T-cell (primary cell): ENCODE measurements at regions not wholly inside any gene's neighbourhood (a gene's known extent, or its start where the extent isn't known, plus 50 kb on each side); places are given as distances from the start of the nearest gene placed in this dataset.

ENCODE experiments used
- ATAC-seq, 4 experiments: fragments of 200-7000 bp in 3 of 4; fragments of 150-1000 bp in 1 of 4; cut with Tn5 transposase; replicated peaks in 1 of 4; 1 replicate in 3 of 4; 2 replicates in 1 of 4; pipeline ENCODE4 v1.10.0; 2021; ENCODE audit warnings: moderate library complexity in 3 of 4, mild to moderate bottlenecking in 2 of 4, moderate number of reproducible peaks in 1 of 4
- CTCF ChIA-PET, 2 donors: fragments of 300-600 bp; sonication (Branson Sonifier 250); formaldehyde crosslinking; loops; one replicate each; lab custom pipeline; 2022; ENCODE audit warnings: antibody characterized with exemption in 2 of 2; lab: Charles Lee
- POLR2A ChIA-PET, 2 donors: fragments of 300-600 bp; sonication (Branson Sonifier 250); formaldehyde crosslinking; loops; one replicate each; lab custom pipeline; 2022; ENCODE audit warnings: antibody characterized with exemption in 2 of 2; lab: Charles Lee
- DNase-seq, 35 experiments: peaks; one replicate each; pipeline versions ENCODE4 v3.0.0 to v3.0.0-alpha.2; 2013 to 2023
- H3K27ac ChIP-seq: one replicate; pipeline ENCODE4 v1.5.1; 2013; ENCODE audit warnings: low read length
- H3K27me3 ChIP-seq, 2 experiments: replicated peaks in 1 of 2; 1 replicate in 1 of 2; 2 replicates in 1 of 2; pipeline versions ENCODE4 v1.6.1 to v1.7.0; 2013; ENCODE audit warnings: low read length in 1 of 2, mixed read lengths in 1 of 2; ENCODE audit not compliant: control insufficient read depth in 2 of 2, insufficient read depth in 2 of 2; ENCODE audit errors: extremely low read depth in 1 of 2
- H3K36me3 ChIP-seq, 2 donors: 1 replicate in 1 of 2; 2 replicates in 1 of 2; pipeline versions ENCODE4 v1.6.1 to v1.7.0; 2013; ENCODE audit warnings: low read length in 1 of 2; ENCODE audit not compliant: control insufficient read depth in 2 of 2, insufficient read depth in 1 of 2; ENCODE audit errors: extremely low read depth in 1 of 2
- H3K4me1 ChIP-seq, 2 experiments: 1 replicate in 1 of 2; 2 replicates in 1 of 2; pipeline versions ENCODE4 v1.6.1 to v1.7.0; 2013; ENCODE audit warnings: low read length in 2 of 2, mixed read lengths in 1 of 2; ENCODE audit not compliant: insufficient read depth in 2 of 2, control insufficient read depth in 1 of 2; ENCODE audit errors: extremely low read depth in 1 of 2
- H3K4me3 ChIP-seq, 2 donors: 1 replicate in 1 of 2; 2 replicates in 1 of 2; pipeline versions ENCODE4 v1.5.1 to v1.7.0; 2013; ENCODE audit warnings: mild to moderate bottlenecking in 2 of 2, low read length in 1 of 2, moderate library complexity in 1 of 2; ENCODE audit not compliant: control insufficient read depth in 1 of 2; ENCODE audit errors: extremely low read depth in 1 of 2
- H3K9me3 ChIP-seq: 2 replicates; pipeline ENCODE4 v1.7.0; 2013
- H3K27ac Mint-ChIP-seq, 2 donors: one replicate each; pipeline ENCODE4 v1.8.0; 2020 to 2021; ENCODE audit warnings: mild to moderate bottlenecking in 2 of 2, mixed read lengths in 2 of 2
- H3K27me3 Mint-ChIP-seq, 2 donors: one replicate each; pipeline ENCODE4 v1.8.0; 2021 to 2022; ENCODE audit warnings: mixed read lengths in 2 of 2
- H3K36me3 Mint-ChIP-seq: one replicate; pipeline ENCODE4 v1.8.0; 2021; ENCODE audit warnings: mixed read lengths
- H3K4me1 Mint-ChIP-seq, 3 donors: one replicate each; pipeline ENCODE4 v1.8.0; 2020 to 2022; ENCODE audit warnings: mixed read lengths in 3 of 3, mild to moderate bottlenecking in 1 of 3
- H3K4me3 Mint-ChIP-seq, 3 donors: one replicate each; pipeline ENCODE4 v1.8.0; 2020 to 2022; ENCODE audit warnings: mild to moderate bottlenecking in 3 of 3, mixed read lengths in 3 of 3, moderate library complexity in 3 of 3
- H3K9me3 Mint-ChIP-seq, 3 donors: one replicate each; pipeline ENCODE4 v1.8.0; 2020 to 2022; ENCODE audit warnings: mixed read lengths in 3 of 3
- WGBS: methylation state at CpG from one replicate; pipeline ENCODE4 v1.1.5; 2013; ENCODE audit warnings: missing lambda C conversion rate; ENCODE audit not compliant: insufficient coverage; 5-methylcytosine and 5-hydroxymethylcytosine counted together

GRCh38 chr2:145059914-145060313 lies 540.0 kb upstream of the ZEB2 start:
- Mint-ChIP-seq H3K27me3 (no peaks in the 10 kb centered on the region), H3K4me3 (no peak overlapping the region), H3K4me1 (no peaks in the 10 kb centered on the region), H3K36me3 (no peaks in the 10 kb centered on the region), H3K9me3 (no peaks in the 10 kb centered on the region), H3K27ac (no peak overlapping the region)
- CTCF ChIA-PET = no interaction called here
- DNase-seq (no peak), ATAC-seq (no peak)
- POLR2A ChIA-PET = no interaction called here
- H3K4me1 ChIP-seq = no peaks in the 10 kb centered on the region
- H3K4me3 ChIP-seq = no peak overlapping the region
- 40% methylated on average over 1 of the region's 2 CpGs for WGBS
- no peaks in the 10 kb centered on the region for H3K36me3 ChIP-seq
- no peaks in the 10 kb centered on the region for H3K27me3 ChIP-seq
- H3K27ac ChIP-seq = no peak overlapping the region
- no peaks in the 10 kb centered on the region for H3K9me3 ChIP-seq

- no CpG with 5 or more reads among the region's 1 CpG for WGBS
- H3K9me3 Mint-ChIP-seq = no peaks in the 10 kb centered on the region
- H3K36me3 Mint-ChIP-seq = no peaks in the 10 kb centered on the region
- ChIA-PET POLR2A (interaction anchor here in 1 of 2 donors (0.5 kb wide), 1 partner anchor 1341 kb away, joined by 4 read pairs; no protein-coding TSS in a partner anchor), CTCF (no interaction called here)
- no peak overlapping the region for H3K27ac Mint-ChIP-seq
- DNase-seq = no peak
- Histone ChIP-seq H3K27me3 (no peaks in the 10 kb centered on the region), H3K9me3 (no peaks in the 10 kb centered on the region), H3K4me3 (no peak overlapping the region), H3K4me1 (no peaks in the 10 kb centered on the region), H3K27ac (no peak overlapping the region), H3K36me3 (no peaks in the 10 kb centered on the region)
- no peaks in the 10 kb centered on the region for H3K27me3 Mint-ChIP-seq
- H3K4me3 Mint-ChIP-seq = no peak overlapping the region
- no peak for ATAC-seq
- H3K4me1 Mint-ChIP-seq = no peaks in the 10 kb centered on the region
Observed at GRCh38 chr2:145059343-145059742, 539.4 kb upstream of the ZEB2 start.

- Histone ChIP-seq H3K4me3 (no peak overlapping the region), H3K4me1 (no peaks in the 10 kb centered on the region), H3K27me3 (no peaks in the 10 kb centered on the region), H3K27ac (no peak overlapping the region), H3K9me3 (no peaks in the 10 kb centered on the region), H3K36me3 (no peaks in the 10 kb centered on the region)
- POLR2A ChIA-PET = no interaction called here
- Mint-ChIP-seq H3K9me3 (no peaks in the 10 kb centered on the region), H3K36me3 (no peaks in the 10 kb centered on the region), H3K27ac (no peak overlapping the region), H3K4me1 (no peaks in the 10 kb centered on the region), H3K4me3 (no peak overlapping the region), H3K27me3 (no peaks in the 10 kb centered on the region)
- CTCF ChIA-PET = no interaction called here
- no peak for DNase-seq
- no peak for ATAC-seq
- no CpG with 5 or more reads among the region's 1 CpG for WGBS
Observed at GRCh38 chr2:145058457-145058856, 538.5 kb upstream of the ZEB2 start.

- DNase-seq = no peak
- Histone ChIP-seq H3K27me3 (no peaks in the 10 kb centered on the region), H3K36me3 (no peaks in the 10 kb centered on the region), H3K9me3 (no peaks in the 10 kb centered on the region), H3K27ac (no peak overlapping the region), H3K4me1 (no peaks in the 10 kb centered on the region), H3K4me3 (no peak overlapping the region)
- Mint-ChIP-seq H3K27ac (no peak overlapping the region), H3K9me3 (no peaks in the 10 kb centered on the region), H3K36me3 (no peaks in the 10 kb centered on the region), H3K27me3 (no peaks in the 10 kb centered on the region), H3K4me3 (no peak overlapping the region), H3K4me1 (no peaks in the 10 kb centered on the region)
- POLR2A ChIA-PET = no interaction called here
- ATAC-seq = no peak
- CTCF ChIA-PET = interaction anchor here in 1 of 2 donors (0.7 kb wide), 1 partner anchor 11 kb away, joined by 3 read pairs; no protein-coding TSS in a partner anchor
Observed at GRCh38 chr2:145055651-145056050, 535.7 kb upstream of the ZEB2 start.

- ChIA-PET POLR2A (no interaction called here), CTCF (no interaction called here)
- ATAC-seq (no peak), DNase-seq (no peak)
- H3K4me1 Mint-ChIP-seq = no peaks in the 10 kb centered on the region
- Histone ChIP-seq H3K27ac (no peak overlapping the region), H3K27me3 (no peaks in the 10 kb centered on the region), H3K36me3 (no peaks in the 10 kb centered on the region), H3K4me3 (no peak overlapping the region), H3K4me1 (no peaks in the 10 kb centered on the region), H3K9me3 (no peaks in the 10 kb centered on the region)
- no peak overlapping the region for H3K27ac Mint-ChIP-seq
- no CpG with 5 or more reads among the region's 2 CpGs for whole genome bisulfite sequencing
- no peaks in the 10 kb centered on the region for H3K36me3 Mint-ChIP-seq
- no peaks in the 10 kb centered on the region for H3K27me3 Mint-ChIP-seq
- no peaks in the 10 kb centered on the region for H3K9me3 Mint-ChIP-seq
- H3K4me3 Mint-ChIP-seq = no peak overlapping the region
Observed at GRCh38 chr2:145050134-145050533, 530.2 kb upstream of the ZEB2 start.

GRCh38 chr2:145049475-145049874 lies 529.6 kb upstream of the ZEB2 start:
- Histone ChIP-seq H3K27me3 (no peaks in the 10 kb centered on the region), H3K4me3 (no peak overlapping the region), H3K27ac (no peak overlapping the region), H3K36me3 (no peaks in the 10 kb centered on the region), H3K9me3 (no peaks in the 10 kb centered on the region), H3K4me1 (no peaks in the 10 kb centered on the region)
- POLR2A ChIA-PET = no interaction called here
- ATAC-seq = no peak
- H3K4me3 Mint-ChIP-seq = no peak overlapping the region
- no peaks in the 10 kb centered on the region for H3K4me1 Mint-ChIP-seq
- CTCF ChIA-PET = no interaction called here
- DNase-seq = no peak
- H3K9me3 Mint-ChIP-seq = no peaks in the 10 kb centered on the region
- H3K36me3 Mint-ChIP-seq = no peaks in the 10 kb centered on the region
- WGBS = no CpG with 5 or more reads among the region's 3 CpGs
- no peak overlapping the region for H3K27ac Mint-ChIP-seq
- no peaks in the 10 kb centered on the region for H3K27me3 Mint-ChIP-seq

GRCh38 chr2:145047554-145047953 lies 527.6 kb upstream of the ZEB2 start:
- Mint-ChIP-seq H3K27ac (no peak overlapping the region), H3K36me3 (no peaks in the 10 kb centered on the region), H3K4me1 (no peaks in the 10 kb centered on the region), H3K9me3 (no peaks in the 10 kb centered on the region), H3K4me3 (no peak overlapping the region), H3K27me3 (no peaks in the 10 kb centered on the region)
- H3K27me3 ChIP-seq = no peaks in the 10 kb centered on the region
- no peak overlapping the region for H3K4me3 ChIP-seq
- DNase-seq = no peak
- H3K9me3 ChIP-seq = no peaks in the 10 kb centered on the region
- no peak overlapping the region for H3K27ac ChIP-seq
- no peaks in the 10 kb centered on the region for H3K4me1 ChIP-seq
- ChIA-PET CTCF (no interaction called here), POLR2A (no interaction called here)
- no peaks in the 10 kb centered on the region for H3K36me3 ChIP-seq
- no peak for ATAC-seq
- no CpG with 5 or more reads among the region's 1 CpG for WGBS
